ENCODE measurements at regions not wholly inside any gene's neighbourhood (a gene's known extent, or its start where the extent isn't known, plus 50 kb on each side); places are given as distances from the start of the nearest gene placed in this dataset.
"Not testable (repeated sequence)": the region's sequence is repeated elsewhere in the genome, so short reads cannot be mapped to it uniquely, and the experiment has no call there.

DNA sequence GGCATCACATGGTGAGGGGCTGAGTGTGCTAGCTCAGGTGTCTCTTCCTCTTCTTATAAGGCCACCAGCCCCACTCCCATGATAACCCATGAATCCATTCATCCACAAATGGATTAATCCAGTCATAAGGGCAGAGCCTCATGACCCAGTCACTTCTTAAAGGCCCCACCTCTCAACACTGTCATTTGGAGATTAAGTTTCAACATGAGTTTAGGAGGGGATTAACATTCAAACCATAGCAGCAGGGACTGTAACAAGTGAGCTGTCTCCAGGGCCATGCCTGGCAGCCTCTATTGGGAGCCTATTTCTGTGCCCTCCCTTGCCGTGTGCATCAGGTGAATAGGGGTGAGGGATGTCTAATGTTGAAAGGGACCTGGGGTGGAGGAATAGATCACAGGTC, 77.5 kb downstream of the CHRD start:
- no peaks in the 10 kb centered on the region for H3K27me3 ChIP-seq
- intact Hi-C loops (cut with DNase I; ENCODE audit: low total_unique reads) = no loop called here
- TF ChIP-seq, protein P1, sequence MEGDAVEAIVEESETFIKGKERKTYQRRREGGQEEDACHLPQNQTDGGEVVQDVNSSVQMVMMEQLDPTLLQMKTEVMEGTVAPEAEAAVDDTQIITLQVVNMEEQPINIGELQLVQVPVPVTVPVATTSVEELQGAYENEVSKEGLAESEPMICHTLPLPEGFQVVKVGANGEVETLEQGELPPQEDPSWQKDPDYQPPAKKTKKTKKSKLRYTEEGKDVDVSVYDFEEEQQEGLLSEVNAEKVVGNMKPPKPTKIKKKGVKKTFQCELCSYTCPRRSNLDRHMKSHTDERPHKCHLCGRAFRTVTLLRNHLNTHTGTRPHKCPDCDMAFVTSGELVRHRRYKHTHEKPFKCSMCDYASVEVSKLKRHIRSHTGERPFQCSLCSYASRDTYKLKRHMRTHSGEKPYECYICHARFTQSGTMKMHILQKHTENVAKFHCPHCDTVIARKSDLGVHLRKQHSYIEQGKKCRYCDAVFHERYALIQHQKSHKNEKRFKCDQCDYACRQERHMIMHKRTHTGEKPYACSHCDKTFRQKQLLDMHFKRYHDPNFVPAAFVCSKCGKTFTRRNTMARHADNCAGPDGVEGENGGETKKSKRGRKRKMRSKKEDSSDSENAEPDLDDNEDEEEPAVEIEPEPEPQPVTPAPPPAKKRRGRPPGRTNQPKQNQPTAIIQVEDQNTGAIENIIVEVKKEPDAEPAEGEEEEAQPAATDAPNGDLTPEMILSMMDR (IDR thresholded peaks at IDR 0.05) = no peak
- TF ChIP-seq POLR2A (IDR thresholded peaks at IDR 0.05) = no peak
- no peaks in the 10 kb centered on the region for H3K9me3 ChIP-seq
- no peak overlapping the region for H3K4me3 ChIP-seq
- no peak overlapping the region for H3K27ac ChIP-seq
- no peaks in the 10 kb centered on the region for H3K36me3 ChIP-seq
- H3K4me1 ChIP-seq = no peaks in the 10 kb centered on the region
- no peak for DNase-seq

DNA sequence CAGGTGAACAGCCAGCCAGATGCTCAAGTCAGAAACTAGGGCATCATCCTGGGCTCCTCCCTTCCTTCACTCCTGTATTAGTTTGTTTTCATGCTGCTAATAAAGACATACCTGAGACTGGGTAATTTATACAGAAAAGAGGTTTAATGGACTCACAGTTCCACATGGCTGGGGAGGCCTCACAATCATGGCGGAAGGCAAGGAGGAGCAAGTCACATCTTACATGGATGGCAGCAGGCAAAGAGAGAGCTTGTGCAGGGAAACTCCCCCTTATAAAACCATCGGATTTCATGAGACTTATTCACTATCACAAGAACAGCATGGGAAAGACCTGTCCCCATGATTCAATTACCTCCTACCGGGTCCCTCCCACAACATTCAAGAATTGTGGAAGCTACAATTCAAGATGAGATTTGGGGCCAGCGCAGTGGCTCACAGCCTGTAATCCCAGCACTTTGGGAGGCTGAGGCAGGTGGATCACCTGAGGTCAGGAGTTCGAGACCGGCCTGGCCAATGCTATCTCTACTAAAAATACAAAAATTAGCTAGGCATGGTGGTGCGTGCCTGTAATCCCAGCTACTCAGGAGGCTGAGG, 78.0 kb downstream of the CHRD start:
- H3K4me3 ChIP-seq; DNase-seq; H3K27me3 ChIP-seq; H3K36me3 ChIP-seq; H3K4me1 ChIP-seq; H3K9me3 ChIP-seq; H3K27ac ChIP-seq; intact Hi-C loops (cut with DNase I; ENCODE audit: low total_unique reads): not testable (repeated sequence)

DNA sequence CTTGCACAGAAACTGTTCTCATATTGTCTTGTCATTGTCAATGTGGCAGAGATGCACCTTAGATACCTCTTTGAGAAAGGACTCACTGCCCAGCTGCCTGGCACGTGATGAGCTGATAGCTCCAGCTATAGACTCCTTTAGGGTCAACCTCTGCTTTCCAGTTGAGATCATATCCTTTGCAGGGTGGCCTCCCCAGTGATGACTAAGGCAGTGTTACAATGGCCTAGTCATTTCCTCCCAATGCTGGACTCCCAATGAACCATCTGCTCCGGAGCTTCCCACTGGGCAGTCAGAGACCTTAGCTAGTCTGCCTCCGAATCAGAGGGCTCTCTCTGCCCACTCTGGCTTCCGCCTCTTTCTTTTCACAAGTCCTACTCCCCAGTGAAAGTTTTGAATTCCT, 79.5 kb downstream of the CHRD start:
- no peaks in the 10 kb centered on the region for H3K36me3 ChIP-seq
- H3K9me3 ChIP-seq = no peaks in the 10 kb centered on the region
- intact Hi-C loops (cut with DNase I; ENCODE audit: low total_unique reads) = no loop called here
- H3K27me3 ChIP-seq = no peaks in the 10 kb centered on the region
- DNase-seq = no peak
- no peak overlapping the region for H3K27ac ChIP-seq
- H3K4me3 ChIP-seq = no peak overlapping the region
- H3K4me1 ChIP-seq = no peaks in the 10 kb centered on the region
- TF ChIP-seq, protein P1 (IDR thresholded peaks at IDR 0.05) = no peak
- no peak for TF ChIP-seq POLR2A (IDR thresholded peaks at IDR 0.05)

DNA sequence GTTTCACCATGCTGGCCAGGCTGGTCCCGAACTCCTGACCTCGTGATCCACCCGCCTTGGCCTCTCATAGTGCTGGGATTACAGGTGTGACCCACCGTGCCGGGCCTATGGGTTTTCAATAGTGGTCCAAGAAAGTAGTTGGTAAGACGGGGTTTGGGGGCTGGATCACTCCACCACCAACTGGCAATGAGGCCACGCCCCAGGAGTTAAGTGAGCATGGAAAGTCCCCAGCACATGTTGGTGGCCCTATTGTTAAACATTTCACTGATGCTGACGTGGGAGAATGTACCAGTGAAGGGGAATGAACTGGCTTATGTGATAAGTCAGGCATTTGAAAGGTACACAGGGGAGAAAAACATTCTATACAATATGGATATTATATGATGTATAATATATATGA, 80.4 kb downstream of the CHRD start:
- Histone ChIP-seq H3K36me3 (no peaks in the 10 kb centered on the region), H3K27ac (no peak overlapping the region), H3K9me3 (no peaks in the 10 kb centered on the region), H3K4me1 (no peaks in the 10 kb centered on the region), H3K27me3 (no peaks in the 10 kb centered on the region), H3K4me3 (no peak overlapping the region)
- intact Hi-C loops (cut with DNase I; ENCODE audit: low total_unique reads) = no loop called here
- no peak for DNase-seq
- no peak for TF ChIP-seq POLR2A (IDR thresholded peaks at IDR 0.05)
- TF ChIP-seq, protein P1 (IDR thresholded peaks at IDR 0.05) = no peak

DNA sequence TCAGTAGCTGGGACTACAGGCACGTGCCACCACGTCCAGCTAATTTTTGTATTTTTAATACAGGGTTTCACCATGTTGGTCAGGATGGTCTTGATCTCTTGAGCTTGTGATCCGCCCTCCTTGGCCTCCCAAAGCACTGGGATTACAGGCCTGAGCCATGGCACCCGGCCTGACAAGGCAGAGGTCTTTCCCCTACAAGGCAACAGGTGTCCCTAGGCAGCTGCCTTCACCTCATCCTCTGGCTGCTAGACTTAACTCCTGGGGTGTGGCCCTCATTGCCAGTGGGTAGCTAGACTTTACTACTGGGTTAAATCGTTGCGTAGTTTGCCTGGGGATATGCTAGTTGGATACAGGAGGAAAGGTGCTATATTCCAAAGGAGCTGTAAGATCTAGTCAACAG, 81.4 kb downstream of the CHRD start:
- no peak for DNase-seq
- H3K4me3 ChIP-seq = no peak overlapping the region
- intact Hi-C loops (cut with DNase I; ENCODE audit: low total_unique reads) = no loop called here
- H3K27me3 ChIP-seq = no peaks in the 10 kb centered on the region
- TF ChIP-seq, protein P1 (IDR thresholded peaks at IDR 0.05) = no peak
- TF ChIP-seq POLR2A (IDR thresholded peaks at IDR 0.05) = no peak
- no peaks in the 10 kb centered on the region for H3K36me3 ChIP-seq
- H3K27ac ChIP-seq = no peak overlapping the region
- H3K9me3 ChIP-seq = no peaks in the 10 kb centered on the region
- no peaks in the 10 kb centered on the region for H3K4me1 ChIP-seq

DNA sequence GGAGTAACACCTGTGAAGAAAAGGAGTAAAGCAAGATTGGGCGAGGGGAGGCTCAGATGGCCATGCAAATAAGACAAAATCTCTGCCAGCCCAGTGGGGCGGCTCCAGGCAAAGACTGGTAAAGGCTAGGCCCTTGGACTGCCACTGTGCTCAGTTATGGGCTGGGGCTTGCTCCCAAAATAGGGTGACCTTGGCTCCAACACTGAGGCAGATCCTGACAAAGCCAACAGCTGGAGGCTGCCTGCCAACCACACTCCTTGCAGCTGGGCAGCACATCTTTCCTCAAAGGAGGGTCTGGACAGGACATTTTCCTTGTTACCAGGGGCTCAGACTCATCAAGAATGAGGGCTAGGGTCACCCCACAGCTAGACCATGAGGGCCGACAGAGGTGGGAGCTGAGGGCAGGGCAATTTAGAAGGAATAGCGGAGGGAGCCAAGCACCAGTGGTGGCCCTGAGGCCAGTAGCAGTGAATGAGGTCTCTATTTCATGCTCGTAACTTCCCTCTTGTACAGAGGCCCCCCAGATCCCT, 86.1 kb downstream of the CHRD start:
- Histone ChIP-seq H3K36me3 (no peaks in the 10 kb centered on the region), H3K9me3 (no peaks in the 10 kb centered on the region), H3K4me3 (no peak overlapping the region), H3K27ac (no peak overlapping the region), H3K4me1 (no peaks in the 10 kb centered on the region), H3K27me3 (no peaks in the 10 kb centered on the region)
- intact Hi-C loops (cut with DNase I; ENCODE audit: low total_unique reads) = no loop called here
- DNase-seq = no peak
- TF ChIP-seq POLR2A (IDR thresholded peaks at IDR 0.05) = no peak
- TF ChIP-seq, protein P1 (IDR thresholded peaks at IDR 0.05) = no peak
